HG03064 (cell line): ENCODE measurements at regions not wholly inside any gene's neighbourhood (a gene's known extent, or its start where the extent isn't known, plus 50 kb on each side); places are given as distances from the start of the nearest gene placed in this dataset.
"Not testable (repeated sequence)": the region's sequence is repeated elsewhere in the genome, so short reads cannot be mapped to it uniquely, and the experiment has no call there.

Experiments
- ATAC-seq: cut with Tn5 transposase; IDR thresholded peaks from one replicate; pipeline ENCODE4 v1.9.1; 2021; ENCODE audit warnings: low read depth; ENCODE audit not compliant: unreplicated experiment

GRCh38 chrX:128436397-128437103 is 384.3 kb upstream of the ACTRT1 start:
- no peak for ATAC-seq

GRCh38 chrX:128425546-128425945 is 373.3 kb upstream of the ACTRT1 start:
- no peak for ATAC-seq

- ATAC-seq: no peak
Observed at GRCh38 chrX:128408842-128409241, 356.6 kb upstream of the ACTRT1 start.

- no peak for ATAC-seq
Observed at GRCh38 chrX:128396601-128397000, 344.4 kb upstream of the ACTRT1 start.

- not testable (repeated sequence) for ATAC-seq
Observed at GRCh38 chrX:128383846-128384245, 331.6 kb upstream of the ACTRT1 start.

DNA sequence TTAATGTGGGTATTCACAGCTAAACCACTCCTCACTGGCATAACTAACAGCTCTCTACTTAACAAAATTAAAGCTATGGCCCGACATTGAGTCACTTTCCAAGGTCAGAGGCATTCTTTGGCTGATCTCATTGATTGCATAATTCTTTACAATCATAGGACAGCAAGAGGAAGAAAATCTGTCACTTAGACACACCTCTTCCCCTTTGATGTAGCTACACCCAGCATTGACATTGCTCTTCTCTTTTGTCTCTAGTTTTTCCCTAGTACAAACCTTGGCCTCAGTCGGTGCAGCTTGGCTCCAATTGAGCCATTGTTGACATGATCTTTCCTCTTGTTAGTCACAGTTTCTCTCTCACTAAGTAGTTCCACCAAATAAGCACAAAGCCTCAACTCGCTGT is 313.3 kb upstream of the ACTRT1 start:
- ATAC-seq: no peak

GRCh38 chrX:128335671-128336070 is 283.5 kb upstream of the ACTRT1 start:
- ATAC-seq: no peak

- ATAC-seq: no peak
Observed at GRCh38 chrX:128334821-128335220, 282.6 kb upstream of the ACTRT1 start.

GRCh38 chrX:128310912-128311311 is 258.7 kb upstream of the ACTRT1 start:
- ATAC-seq: no peak

- ATAC-seq: no peak
Observed at GRCh38 chrX:128309311-128309710, 257.1 kb upstream of the ACTRT1 start.

- ATAC-seq: no peak
Observed at GRCh38 chrX:128294198-128294597, 242.0 kb upstream of the ACTRT1 start.

DNA sequence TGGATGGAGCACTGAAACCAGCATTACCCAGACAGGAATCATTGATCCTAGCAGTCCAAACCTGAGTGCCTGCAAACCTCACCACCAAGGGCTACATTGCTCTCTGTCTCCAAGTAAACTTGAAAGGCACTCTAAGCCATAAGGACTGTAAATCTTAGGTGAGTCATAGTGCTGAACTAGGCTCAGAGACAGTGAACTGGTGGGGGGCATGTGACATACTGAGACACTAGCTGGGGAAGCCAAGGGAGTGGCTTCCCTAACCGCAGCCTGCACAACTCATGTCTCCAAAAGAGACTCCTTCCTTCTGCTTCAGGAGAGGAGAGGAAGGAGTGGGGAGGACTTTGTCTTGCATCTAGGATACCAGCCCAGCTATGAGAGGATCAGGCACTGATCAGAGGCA is 235.5 kb upstream of the ACTRT1 start:
- no peak for ATAC-seq

GRCh38 chrX:128250621-128251020 is 198.4 kb upstream of the ACTRT1 start:
- no peak for ATAC-seq

- no peak for ATAC-seq
Observed at GRCh38 chrX:128216364-128216763, 164.2 kb upstream of the ACTRT1 start.

GRCh38 chrX:128165884-128166408 is 113.7 kb upstream of the ACTRT1 start:
- no peak for ATAC-seq

GRCh38 chrX:128156204-128156603 is 104.0 kb upstream of the ACTRT1 start:
- no peak for ATAC-seq

GRCh38 chrX:128142745-128143144 is 90.5 kb upstream of the ACTRT1 start:
- ATAC-seq: no peak

GRCh38 chrX:128106630-128107029 is 54.4 kb upstream of the ACTRT1 start:
- ATAC-seq: no peak

DNA sequence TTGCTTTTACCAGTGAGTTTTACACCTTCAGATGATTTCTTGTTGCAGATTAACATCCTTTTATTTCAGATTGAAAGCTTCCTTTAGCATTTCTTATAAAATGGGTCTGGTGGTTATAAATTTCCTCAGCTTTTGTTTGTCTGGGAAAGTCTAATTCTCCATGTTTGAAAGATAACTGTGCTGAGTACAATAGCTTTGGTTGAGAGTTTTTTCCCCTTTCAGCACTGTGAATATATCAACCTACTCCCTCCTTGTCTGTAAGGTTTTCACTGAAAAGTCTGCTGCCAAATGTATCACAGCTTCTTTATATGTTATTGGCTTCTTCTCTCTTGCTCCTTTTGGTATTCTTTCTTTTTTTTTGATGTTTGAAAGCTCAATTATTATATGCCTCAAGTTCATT is 53.5 kb upstream of the ACTRT1 start:
- no peak for ATAC-seq
